Adrenal gland (tissue), 9 donors: ENCODE measurements at regions not wholly inside any gene's neighbourhood (a gene's known extent, or its start where the extent isn't known, plus 50 kb on each side); places are given as distances from the start of the nearest gene placed in this dataset.

Source experiments
- DNase-seq, 7 donors: peaks; one replicate each; pipeline ENCODE4 v3.0.0-alpha.2; 2019 to 2020
- H3K27ac ChIP-seq, 5 donors: fragments of 200-600 bp; sonication (generic) in 4 of 5; 1 replicate in 3 of 5; 2 replicates in 2 of 5; pipeline versions ENCODE4 v1.5.1 to v1.8.0; 2016 to 2020; ENCODE audit warnings: mild to moderate bottlenecking in 1 of 5
- H3K27me3 ChIP-seq: fragments of 200-600 bp; 2 replicates; pipeline ENCODE4 v1.8.0; 2021
- H3K36me3 ChIP-seq, 2 donors: fragments of 200-600 bp; replicated peaks in 1 of 2; 1 replicate in 1 of 2; 2 replicates in 1 of 2; pipeline versions ENCODE4 v1.5.1 to v1.8.0; 2018 to 2022
- H3K4me1 ChIP-seq, 2 donors: fragments of 200-600 bp; replicated peaks in 1 of 2; 1 replicate in 1 of 2; 2 replicates in 1 of 2; pipeline versions ENCODE4 v1.5.1 to v1.8.0; 2018 to 2021
- H3K4me3 ChIP-seq, 4 donors: fragments of 200-600 bp; sonication (generic) in 3 of 4; one replicate each; pipeline ENCODE4 v1.5.1; 2016 to 2018
- H3K9me3 ChIP-seq, 3 donors: fragments of 200-600 bp; sonication (generic) in 1 of 3; replicated peaks in 1 of 3; 1 replicate in 2 of 3; 2 replicates in 1 of 3; pipeline versions ENCODE4 v1.5.1 to v1.8.0; 2016 to 2021
- POLR2A ChIP-seq, 2 donors: fragments of 450-650 bp; IDR thresholded peaks; one replicate each; pipeline ENCODE4 v1.6.1; 2017; ENCODE audit warnings: antibody characterized with exemption in 2 of 2, mild to moderate bottlenecking in 2 of 2, moderate library complexity in 1 of 2
- WGBS, 4 donors: extraction: QIAGEN DNeasy Blood & Tissue Kit in 2 of 4; methylation state at CpG; one replicate each; pipeline versions ENCODE4 v1.1.5 to v1.1.7; 2013 to 2017; 5-methylcytosine and 5-hydroxymethylcytosine counted together
- intact Hi-C, 2 donors: fragments of 100-400 bp; cut with DNase I; formaldehyde crosslinking; loops; one replicate each; pipeline versions ENCODE4 v1.14.1 to v1.15.0; 2022 to 2023
- TF ChIP-seq, protein P1 (sequence below), 6 experiments: fragments of 450-650 bp in 4 of 6; fragments of 200-600 bp in 2 of 6; sonication (generic) in 1 of 6; IDR thresholded peaks; 1 replicate in 5 of 6; 2 replicates in 1 of 6; pipeline versions ENCODE4 v1.5.1 to v1.8.0; 2016 to 2021; ENCODE audit warnings: antibody characterized with exemption in 6 of 6, mild to moderate bottlenecking in 2 of 6, moderate library complexity in 1 of 6
- donor health status: healthy with polysubstance abuse.
- donor health status: Bipolar disorder and iron deficiency.
- donor health status: DM: yes; HTN: yes; CAD: no.
- donor health status: DM: no; HTN: no; CAD: no.
- donor health status: DM: no; HTN: no; CAD: no.

DNA sequence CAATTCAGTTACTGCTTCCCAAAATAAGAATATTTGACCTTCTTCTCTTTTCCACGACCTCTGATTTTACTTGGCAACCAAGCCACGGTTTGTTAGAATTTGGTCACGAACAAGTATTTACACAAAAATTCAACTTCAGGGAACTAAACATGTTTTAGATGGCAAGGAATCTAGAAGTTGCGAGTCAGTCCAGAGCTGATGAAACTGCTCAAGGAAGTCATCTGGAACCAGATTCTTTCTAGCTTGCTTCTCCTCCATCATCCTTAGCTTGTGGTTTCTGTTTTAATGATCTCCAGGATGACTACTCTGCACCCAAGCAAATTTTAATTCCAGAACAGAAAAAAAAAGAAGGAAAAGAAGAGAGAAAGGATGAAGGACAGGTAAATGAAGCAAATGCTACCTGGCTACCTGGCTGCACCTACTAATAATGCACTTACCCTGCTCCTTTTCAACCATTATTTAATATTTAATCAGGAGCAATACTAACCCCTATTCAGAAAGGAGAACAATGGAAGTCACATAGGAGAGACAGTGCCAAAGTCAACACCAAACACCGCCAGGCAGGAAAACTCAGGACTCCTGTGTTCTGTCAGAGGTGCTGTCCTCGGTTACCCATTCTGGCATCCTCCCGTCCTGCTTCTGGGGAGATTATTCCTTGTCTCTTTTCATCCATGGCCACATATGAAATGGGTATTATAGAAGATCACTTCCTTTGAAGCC is 54.2 kb upstream of the RGS7 start:
- TF ChIP-seq, protein P1, sequence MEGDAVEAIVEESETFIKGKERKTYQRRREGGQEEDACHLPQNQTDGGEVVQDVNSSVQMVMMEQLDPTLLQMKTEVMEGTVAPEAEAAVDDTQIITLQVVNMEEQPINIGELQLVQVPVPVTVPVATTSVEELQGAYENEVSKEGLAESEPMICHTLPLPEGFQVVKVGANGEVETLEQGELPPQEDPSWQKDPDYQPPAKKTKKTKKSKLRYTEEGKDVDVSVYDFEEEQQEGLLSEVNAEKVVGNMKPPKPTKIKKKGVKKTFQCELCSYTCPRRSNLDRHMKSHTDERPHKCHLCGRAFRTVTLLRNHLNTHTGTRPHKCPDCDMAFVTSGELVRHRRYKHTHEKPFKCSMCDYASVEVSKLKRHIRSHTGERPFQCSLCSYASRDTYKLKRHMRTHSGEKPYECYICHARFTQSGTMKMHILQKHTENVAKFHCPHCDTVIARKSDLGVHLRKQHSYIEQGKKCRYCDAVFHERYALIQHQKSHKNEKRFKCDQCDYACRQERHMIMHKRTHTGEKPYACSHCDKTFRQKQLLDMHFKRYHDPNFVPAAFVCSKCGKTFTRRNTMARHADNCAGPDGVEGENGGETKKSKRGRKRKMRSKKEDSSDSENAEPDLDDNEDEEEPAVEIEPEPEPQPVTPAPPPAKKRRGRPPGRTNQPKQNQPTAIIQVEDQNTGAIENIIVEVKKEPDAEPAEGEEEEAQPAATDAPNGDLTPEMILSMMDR (IDR thresholded peaks at IDR 0.05) = no peak
- no peak for TF ChIP-seq POLR2A (IDR thresholded peaks at IDR 0.05)
- WGBS, 4 donors = 69 to 83% (median 80%) methylated on average over 7 of the region's 7 CpGs
- intact Hi-C loops = no loop called here
- no peaks in the 10 kb centered on the region for H3K4me1 ChIP-seq
- no peak for DNase-seq
- H3K36me3 ChIP-seq = no peaks in the 10 kb centered on the region
- H3K4me3 ChIP-seq = no peak overlapping the region
- no peaks in the 10 kb centered on the region for H3K9me3 ChIP-seq
- no peak overlapping the region for H3K27ac ChIP-seq
- no peaks in the 10 kb centered on the region for H3K27me3 ChIP-seq

DNA sequence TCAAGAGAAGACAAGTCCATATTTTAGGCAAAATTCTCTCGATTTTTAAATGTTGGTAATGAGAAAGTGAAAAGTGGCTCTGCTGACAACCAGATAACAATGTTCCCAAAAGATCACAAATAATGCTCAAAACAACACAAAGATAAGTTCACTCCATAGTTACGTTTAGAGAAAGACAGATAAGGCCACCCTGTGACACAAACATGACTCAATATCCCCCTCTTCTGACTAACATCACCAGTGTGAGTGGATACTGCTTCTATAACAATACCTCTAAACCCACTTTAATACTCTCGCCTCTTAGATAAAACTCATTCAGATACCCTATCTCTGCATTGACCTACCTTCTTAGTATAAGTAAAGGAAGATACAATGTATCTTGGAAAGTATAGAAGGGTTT is 51.2 kb upstream of the RGS7 start:
- no peaks in the 10 kb centered on the region for H3K36me3 ChIP-seq
- no peaks in the 10 kb centered on the region for H3K4me1 ChIP-seq
- H3K9me3 ChIP-seq = no peaks in the 10 kb centered on the region
- no peaks in the 10 kb centered on the region for H3K27me3 ChIP-seq
- TF ChIP-seq POLR2A (IDR thresholded peaks at IDR 0.05) = no peak
- TF ChIP-seq, protein P1 (IDR thresholded peaks at IDR 0.05) = peak in 4 of 6 experiments; percentile 14 to 48 (median 28)
- DNase-seq = no peak
- WGBS, 4 donors = 32 to 37% (median 34%) methylated on average over 3 of the region's 3 CpGs
- H3K27ac ChIP-seq = no peak overlapping the region
- intact Hi-C loops = loop anchor here in 1 of 2 donors (10.0 kb wide), 1 partner anchor 443 kb away; no protein-coding TSS in a partner anchor
- H3K4me3 ChIP-seq = no peak overlapping the region
